Right lobe of liver (tissue), 4 donors: ENCODE measurements at regions not wholly inside any gene's neighbourhood (a gene's known extent, or its start where the extent isn't known, plus 50 kb on each side); places are given as distances from the start of the nearest gene placed in this dataset.

ENCODE experiments used
- CTCF ChIP-seq, 4 donors: fragments of 200-600 bp in 3 of 4; fragments of 450-650 bp in 1 of 4; IDR thresholded peaks; one replicate each; pipeline versions ENCODE4 v1.5.1 to v1.8.0; 2016 to 2022; ENCODE audit warnings: antibody characterized with exemption in 4 of 4, mild to moderate bottlenecking in 2 of 4
- POLR2A ChIP-seq: fragments of 450-650 bp; IDR thresholded peaks from one replicate; pipeline ENCODE4 v1.6.1; 2017; ENCODE audit warnings: antibody characterized with exemption, mild to moderate bottlenecking
- donor health status: DM: no; HTN: no; CAD: no.
- donor health status: DM: no; HTN: no; CAD: no.
- donor health status: DM: no; HTN: yes; CAD: no.

GRCh38 chr6:139637766-139638165 is 263.3 kb upstream of the CITED2 start:
- TF ChIP-seq CTCF (IDR thresholded peaks at IDR 0.05) (no peak), POLR2A (no peak)
